T follicular helper cell (primary cell): ENCODE measurements at regions not wholly inside any gene's neighbourhood (a gene's known extent, or its start where the extent isn't known, plus 50 kb on each side); places are given as distances from the start of the nearest gene placed in this dataset.

Experiments used
- DNase-seq: peaks from one replicate; pipeline ENCODE4 v3.0.0-alpha.2; 2020; ENCODE audit warnings: low read depth

GRCh38 chr18:2172881-2173280 lies 398.4 kb downstream of the METTL4 start:
- no peak for DNase-seq

GRCh38 chr18:2173486-2173885 lies 397.8 kb downstream of the METTL4 start:
- DNase-seq: no peak

- no peak for DNase-seq
These were observed 393.3 kb downstream of the METTL4 start for GRCh38 chr18:2178036-2178435.

GRCh38 chr18:2179498-2180183 lies 391.7 kb downstream of the METTL4 start:
- DNase-seq: no peak

GRCh38 chr18:2180586-2180985 lies 390.7 kb downstream of the METTL4 start:
- no peak for DNase-seq

- no peak for DNase-seq
These were observed 387.9 kb downstream of the METTL4 start for GRCh38 chr18:2183432-2183831.

GRCh38 chr18:2186967-2187366 lies 384.3 kb downstream of the METTL4 start:
- DNase-seq: no peak

GRCh38 chr18:2188258-2188657 lies 383.0 kb downstream of the METTL4 start:
- no peak for DNase-seq

- no peak for DNase-seq
These were observed 380.0 kb downstream of the METTL4 start for GRCh38 chr18:2191180-2191790.

GRCh38 chr18:2192562-2192961 lies 378.7 kb downstream of the METTL4 start:
- no peak for DNase-seq

- no peak for DNase-seq
These were observed 373.4 kb downstream of the METTL4 start for GRCh38 chr18:2197946-2198345.

GRCh38 chr18:2199060-2199459 lies 372.2 kb downstream of the METTL4 start:
- DNase-seq: no peak

GRCh38 chr18:2201036-2201600 lies 370.2 kb downstream of the METTL4 start:
- no peak for DNase-seq

- no peak for DNase-seq
These were observed 366.6 kb downstream of the METTL4 start for GRCh38 chr18:2204736-2205135.

GRCh38 chr18:2207294-2207693 lies 364.0 kb downstream of the METTL4 start:
- DNase-seq: no peak

GRCh38 chr18:2212598-2213205 lies 358.6 kb downstream of the METTL4 start:
- no peak for DNase-seq

GRCh38 chr18:2213905-2214304 lies 357.4 kb downstream of the METTL4 start:
- no peak for DNase-seq

- DNase-seq: no peak
These were observed 353.9 kb downstream of the METTL4 start for GRCh38 chr18:2217356-2217755.

GRCh38 chr18:2218101-2218500 lies 353.2 kb downstream of the METTL4 start:
- DNase-seq: no peak

- no peak for DNase-seq
These were observed 351.6 kb downstream of the METTL4 start for GRCh38 chr18:2219706-2220105.

GRCh38 chr18:2222270-2223185 lies 348.8 kb downstream of the METTL4 start:
- no peak for DNase-seq

- no peak for DNase-seq
These were observed 347.9 kb downstream of the METTL4 start for GRCh38 chr18:2223449-2223848.
